GM23338 (cell line): ENCODE measurements at regions not wholly inside any gene's neighbourhood (a gene's known extent, or its start where the extent isn't known, plus 50 kb on each side); places are given as distances from the start of the nearest gene placed in this dataset.

Experiments used
- ATAC-seq: fragments of 200-7000 bp; cut with Tn5 transposase; 3 replicates; pipeline ENCODE4 v1.9.1; 2020
- DNase-seq: peaks from one replicate; pipeline ENCODE4 v3.0.0-alpha.2; 2015; ENCODE audit warnings: low spot score
- H2AFZ ChIP-seq: fragments of 200-600 bp; sonication (generic); 2 replicates; pipeline ENCODE4 v1.8.0; 2016; ENCODE audit warnings: antibody characterized with exemption, mild to moderate bottlenecking, moderate library complexity
- H3F3A ChIP-seq: fragments of 200-600 bp; sonication (generic); replicated peaks from 2 replicates; pipeline ENCODE4 v1.8.0; 2017; ENCODE audit warnings: antibody characterized with exemption, mixed run types, low read depth
- H3K27ac ChIP-seq: fragments of 200-600 bp; sonication (generic); 2 replicates; pipeline ENCODE4 v1.6.1; 2016; ENCODE audit warnings: low read depth
- H3K27me3 ChIP-seq: fragments of 200-600 bp; sonication (generic); 2 replicates; pipeline ENCODE4 v1.8.0; 2016; ENCODE audit warnings: mild to moderate bottlenecking, mixed run types, moderate library complexity; ENCODE audit not compliant: insufficient read depth
- H3K36me3 ChIP-seq: fragments of 200-600 bp; sonication (generic); 2 replicates; pipeline ENCODE4 v1.8.0; 2016; ENCODE audit warnings: mild to moderate bottlenecking; ENCODE audit not compliant: insufficient read depth
- H3K4me1 ChIP-seq: fragments of 200-600 bp; sonication (generic); 2 replicates; pipeline ENCODE4 v1.8.0; 2016; ENCODE audit warnings: mild to moderate bottlenecking, moderate library complexity; ENCODE audit not compliant: insufficient read depth
- H3K4me2 ChIP-seq: fragments of 200-600 bp; sonication (generic); 2 replicates; pipeline ENCODE4 v1.7.1; 2017; ENCODE audit warnings: mixed run types
- H3K4me3 ChIP-seq: fragments of 200-600 bp; sonication (generic); 2 replicates; pipeline ENCODE4 v1.6.1; 2016; ENCODE audit warnings: mixed run types
- H3K79me2 ChIP-seq: fragments of 200-600 bp; sonication (generic); replicated peaks from 2 replicates; pipeline ENCODE4 v1.8.0; 2017; ENCODE audit warnings: mild to moderate bottlenecking; ENCODE audit not compliant: insufficient read depth
- H3K9me2 ChIP-seq: fragments of 200-600 bp; sonication (generic); 2 replicates; pipeline ENCODE4 v1.8.0; 2017; ENCODE audit not compliant: insufficient read depth
- H4K20me1 ChIP-seq: fragments of 200-600 bp; sonication (generic); replicated peaks from 2 replicates; pipeline ENCODE4 v1.8.0; 2017; ENCODE audit warnings: mild to moderate bottlenecking; ENCODE audit not compliant: insufficient read depth
- H3K27ac Mint-ChIP-seq: 2 replicates; pipeline ENCODE4 v1.8.0; 2020; ENCODE audit warnings: inconsistent platforms, mild to moderate bottlenecking, moderate library complexity, mixed read lengths
- H3K27me3 Mint-ChIP-seq: 3 replicates; pipeline ENCODE4 v1.8.0; 2022; ENCODE audit warnings: low read depth, mild to moderate bottlenecking, moderate library complexity, mixed read lengths, inconsistent platforms; ENCODE audit not compliant: insufficient read depth, poor library complexity
- H3K36me3 Mint-ChIP-seq: 3 replicates; pipeline ENCODE4 v1.8.0; 2021; ENCODE audit warnings: low read depth, mild to moderate bottlenecking, inconsistent platforms, moderate library complexity, mixed read lengths
- H3K4me1 Mint-ChIP-seq: 3 replicates; pipeline ENCODE4 v1.8.0; 2020; ENCODE audit warnings: mild to moderate bottlenecking, inconsistent platforms, mixed read lengths
- H3K4me3 Mint-ChIP-seq: 3 replicates; pipeline ENCODE4 v1.8.0; 2021; ENCODE audit warnings: moderate library complexity, mild to moderate bottlenecking, inconsistent platforms, mixed read lengths
- H3K9me3 Mint-ChIP-seq: 3 replicates; pipeline ENCODE4 v1.8.0; 2020; ENCODE audit warnings: moderate library complexity, mild to moderate bottlenecking, inconsistent platforms, mixed read lengths
- CREB1 ChIP-seq: fragments of 250-450 bp; sonication (Bioruptor Pico); IDR thresholded peaks from 2 replicates; pipeline ENCODE4 v1.5.0; 2020; ENCODE audit warnings: low read depth, mild to moderate bottlenecking, moderate library complexity
- CTCF ChIP-seq, 2 experiments: fragments of 200-600 bp in 1 of 2; sonication (generic) in 1 of 2; conservative IDR thresholded peaks; 2 replicates each; pipeline versions ENCODE4 v1.5.1 to v1.6.1; 2016 to 2017; ENCODE audit warnings: antibody characterized with exemption in 2 of 2, low read depth in 2 of 2, mild to moderate bottlenecking in 2 of 2, moderate library complexity in 1 of 2
- ETS1 ChIP-seq: IDR thresholded peaks from 2 replicates; pipeline ENCODE4 v1.6.1; 2016; ENCODE audit warnings: antibody characterized with exemption
- EZH2 ChIP-seq: fragments of 200-600 bp; sonication (generic); IDR thresholded peaks from one replicate; pipeline ENCODE4 v1.8.0; 2017; ENCODE audit warnings: antibody characterized with exemption, mild to moderate bottlenecking, low read depth; ENCODE audit not compliant: unreplicated experiment
- EZH2phosphoT487 ChIP-seq: fragments of 200-600 bp; sonication (generic); IDR thresholded peaks from one replicate; pipeline ENCODE4 v1.8.1; 2018; ENCODE audit warnings: antibody characterized with exemption; ENCODE audit not compliant: unreplicated experiment
- JUNB ChIP-seq: IDR thresholded peaks from one replicate; pipeline ENCODE4 v1.6.1; 2016; ENCODE audit warnings: antibody characterized with exemption; ENCODE audit not compliant: unreplicated experiment
- NANOG ChIP-seq: IDR thresholded peaks from 2 replicates; pipeline ENCODE4 v1.6.1; 2016; ENCODE audit warnings: antibody characterized with exemption, borderline replicate concordance
- POLR2AphosphoS5 ChIP-seq: IDR thresholded peaks from 2 replicates; pipeline ENCODE4 v1.6.1; 2016; ENCODE audit warnings: antibody characterized with exemption, low read depth
- REST ChIP-seq: IDR thresholded peaks from one replicate; pipeline ENCODE4 v1.6.1; 2018; ENCODE audit warnings: antibody characterized with exemption; ENCODE audit not compliant: unreplicated experiment
- STAT1 ChIP-seq: IDR thresholded peaks from one replicate; pipeline ENCODE4 v1.6.1; 2016; ENCODE audit warnings: antibody characterized with exemption; ENCODE audit not compliant: unreplicated experiment
- ZNF114 ChIP-seq: fragments of 250-450 bp; sonication (Bioruptor Pico); IDR thresholded peaks from 2 replicates; pipeline ENCODE4 v1.5.0; 2020; ENCODE audit warnings: mild to moderate bottlenecking, moderate library complexity
- ZNF331 ChIP-seq: fragments of 250-450 bp; sonication (Bioruptor Pico); IDR thresholded peaks from 2 replicates; pipeline ENCODE4 v1.5.0; 2020; ENCODE audit warnings: low read depth, mild to moderate bottlenecking, moderate library complexity
- ZNF462 ChIP-seq: fragments of 250-450 bp; sonication (Bioruptor Pico); IDR thresholded peaks from 2 replicates; pipeline ENCODE4 v1.5.0; 2020; ENCODE audit warnings: mild to moderate bottlenecking, moderate library complexity

- DNase-seq (no peak), ATAC-seq (no peak)
- TF ChIP-seq CREB1 (no peak), CTCF (conservative IDR thresholded peaks at IDR 0.05; ENCODE audit: low read depth in 2 of 2) (no peak), ZNF331 (no peak), EZH2 (no peak), STAT1 (no peak), ETS1 (no peak), NANOG (no peak), ZNF462 (no peak), EZH2phosphoT487 (no peak), ZNF114 (CRISPR knock-in tag) (no peak), JUNB (no peak), POLR2AphosphoS5 (no peak), REST (no peak)
- Histone ChIP-seq H4K20me1 (no peaks in the 10 kb centered on the region), H3K9me2 (no peaks in the 10 kb centered on the region), H3K4me1 (no peaks in the 10 kb centered on the region), H3K27me3 (no peaks in the 10 kb centered on the region), H3K79me2 (no peaks in the 10 kb centered on the region), H3K36me3 (no peaks in the 10 kb centered on the region), H3F3A (no peaks in the 10 kb centered on the region), H3K4me3 (no peak overlapping the region), H3K27ac (no peak overlapping the region), H2AFZ (no peak overlapping the region), H3K4me2 (no peak overlapping the region)
- no peak overlapping the region for H3K27ac Mint-ChIP-seq
- no peaks in the 10 kb centered on the region; the same call in 2 of the 3 replicates for H3K4me1 Mint-ChIP-seq
- peaks cover 14% of the 10 kb centered on the region for H3K27me3 Mint-ChIP-seq
- H3K36me3 Mint-ChIP-seq = no peaks in the 10 kb centered on the region
- H3K4me3 Mint-ChIP-seq = no peak overlapping the region
- no peaks in the 10 kb centered on the region; the same call in 2 of the 3 replicates for H3K9me3 Mint-ChIP-seq
Observed at GRCh38 chr6:167504385-167504961, 179.6 kb downstream of the TTLL2 start.
